Chondrocyte (in vitro differentiated cells): ENCODE measurements at regions not wholly inside any gene's neighbourhood (a gene's known extent, or its start where the extent isn't known, plus 50 kb on each side); places are given as distances from the start of the nearest gene placed in this dataset.

Experiments
- DNase-seq: peaks from one replicate; pipeline ENCODE4 v3.0.0; 2021; ENCODE audit warnings: mixed read lengths, low spot score
- H3K27ac Mint-ChIP-seq: one replicate; pipeline ENCODE4 v1.8.0; 2021; ENCODE audit warnings: mild to moderate bottlenecking, moderate library complexity, mixed read lengths; ENCODE audit not compliant: unreplicated experiment
- H3K27me3 Mint-ChIP-seq: 2 replicates; pipeline ENCODE4 v1.8.0; 2021; ENCODE audit warnings: low read depth, mixed read lengths
- H3K36me3 Mint-ChIP-seq: 2 replicates; pipeline ENCODE4 v1.8.0; 2021; ENCODE audit warnings: low read depth, mixed read lengths
- H3K4me1 Mint-ChIP-seq: 2 replicates; pipeline ENCODE4 v1.8.0; 2021; ENCODE audit warnings: low read depth, mild to moderate bottlenecking, mixed read lengths
- H3K4me3 Mint-ChIP-seq: one replicate; pipeline ENCODE4 v1.8.0; 2021; ENCODE audit warnings: mild to moderate bottlenecking, moderate library complexity, mixed read lengths; ENCODE audit not compliant: unreplicated experiment
- H3K9me3 Mint-ChIP-seq: 2 replicates; pipeline ENCODE4 v1.8.0; 2021; ENCODE audit warnings: low read depth, mixed read lengths
- TF ChIP-seq, protein P1 (sequence below): fragments of 200-600 bp; sonication (generic); IDR thresholded peaks from 2 replicates; pipeline ENCODE4 v1.5.0; 2021; ENCODE audit warnings: antibody characterized with exemption, mild to moderate bottlenecking, moderate library complexity

- Mint-ChIP-seq H3K27ac (no peak overlapping the region), H3K27me3 (peaks cover 8% of the 10 kb centered on the region), H3K4me3 (no peak overlapping the region), H3K4me1 (no peaks in the 10 kb centered on the region), H3K36me3 (no peaks in the 10 kb centered on the region), H3K9me3 (no peaks in the 10 kb centered on the region)
- TF ChIP-seq, protein P1, sequence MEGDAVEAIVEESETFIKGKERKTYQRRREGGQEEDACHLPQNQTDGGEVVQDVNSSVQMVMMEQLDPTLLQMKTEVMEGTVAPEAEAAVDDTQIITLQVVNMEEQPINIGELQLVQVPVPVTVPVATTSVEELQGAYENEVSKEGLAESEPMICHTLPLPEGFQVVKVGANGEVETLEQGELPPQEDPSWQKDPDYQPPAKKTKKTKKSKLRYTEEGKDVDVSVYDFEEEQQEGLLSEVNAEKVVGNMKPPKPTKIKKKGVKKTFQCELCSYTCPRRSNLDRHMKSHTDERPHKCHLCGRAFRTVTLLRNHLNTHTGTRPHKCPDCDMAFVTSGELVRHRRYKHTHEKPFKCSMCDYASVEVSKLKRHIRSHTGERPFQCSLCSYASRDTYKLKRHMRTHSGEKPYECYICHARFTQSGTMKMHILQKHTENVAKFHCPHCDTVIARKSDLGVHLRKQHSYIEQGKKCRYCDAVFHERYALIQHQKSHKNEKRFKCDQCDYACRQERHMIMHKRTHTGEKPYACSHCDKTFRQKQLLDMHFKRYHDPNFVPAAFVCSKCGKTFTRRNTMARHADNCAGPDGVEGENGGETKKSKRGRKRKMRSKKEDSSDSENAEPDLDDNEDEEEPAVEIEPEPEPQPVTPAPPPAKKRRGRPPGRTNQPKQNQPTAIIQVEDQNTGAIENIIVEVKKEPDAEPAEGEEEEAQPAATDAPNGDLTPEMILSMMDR = no peak
- DNase-seq = no peak
These were observed 74.6 kb upstream of the TPK1 start for GRCh38 chr7:144910411-144910810.

DNA sequence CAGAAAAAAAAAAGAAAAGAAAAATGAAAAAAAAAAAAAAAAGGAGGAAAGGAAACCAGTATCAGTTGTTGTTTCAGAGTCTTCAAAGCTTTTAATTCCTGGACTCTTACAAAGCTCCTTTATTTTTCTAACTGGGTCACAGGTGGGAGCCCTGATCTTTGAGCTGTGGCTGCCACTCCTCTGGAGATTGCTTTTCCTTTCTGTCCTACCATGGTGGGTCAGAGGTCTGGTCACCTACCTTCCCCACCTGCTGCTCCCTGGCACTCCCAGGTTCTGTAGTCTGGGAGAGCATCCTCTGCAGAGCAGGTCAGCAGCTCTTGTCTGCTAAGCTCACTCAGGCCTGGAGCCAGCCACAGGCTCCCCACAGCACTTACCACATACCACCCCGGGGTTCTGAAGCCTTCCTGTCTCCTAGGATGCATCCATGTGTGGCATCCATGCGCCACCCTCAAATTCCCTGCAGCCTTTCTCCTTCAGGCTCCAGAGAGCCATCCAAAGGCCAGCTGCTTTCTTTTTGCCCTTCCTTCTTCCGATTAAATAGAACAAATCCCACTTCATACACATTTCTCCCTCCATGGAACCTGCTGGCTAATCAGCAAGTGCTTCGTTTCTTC is 73.2 kb upstream of the TPK1 start:
- no peaks in the 10 kb centered on the region for H3K4me1 Mint-ChIP-seq
- H3K27ac Mint-ChIP-seq = no peak overlapping the region
- H3K9me3 Mint-ChIP-seq = no peaks in the 10 kb centered on the region
- H3K27me3 Mint-ChIP-seq = peaks cover 8% of the 10 kb centered on the region
- H3K4me3 Mint-ChIP-seq = no peak overlapping the region
- TF ChIP-seq, protein P1 = no peak
- no peak for DNase-seq
- no peaks in the 10 kb centered on the region for H3K36me3 Mint-ChIP-seq

- H3K36me3 Mint-ChIP-seq = no peaks in the 10 kb centered on the region
- H3K27ac Mint-ChIP-seq = no peak overlapping the region
- H3K4me3 Mint-ChIP-seq = no peak overlapping the region
- H3K4me1 Mint-ChIP-seq = no peaks in the 10 kb centered on the region
- TF ChIP-seq, protein P1 = no peak
- H3K27me3 Mint-ChIP-seq = peaks cover 8% of the 10 kb centered on the region
- no peak for DNase-seq
- H3K9me3 Mint-ChIP-seq = no peaks in the 10 kb centered on the region
These were observed 72.5 kb upstream of the TPK1 start for GRCh38 chr7:144908324-144908723.

DNA sequence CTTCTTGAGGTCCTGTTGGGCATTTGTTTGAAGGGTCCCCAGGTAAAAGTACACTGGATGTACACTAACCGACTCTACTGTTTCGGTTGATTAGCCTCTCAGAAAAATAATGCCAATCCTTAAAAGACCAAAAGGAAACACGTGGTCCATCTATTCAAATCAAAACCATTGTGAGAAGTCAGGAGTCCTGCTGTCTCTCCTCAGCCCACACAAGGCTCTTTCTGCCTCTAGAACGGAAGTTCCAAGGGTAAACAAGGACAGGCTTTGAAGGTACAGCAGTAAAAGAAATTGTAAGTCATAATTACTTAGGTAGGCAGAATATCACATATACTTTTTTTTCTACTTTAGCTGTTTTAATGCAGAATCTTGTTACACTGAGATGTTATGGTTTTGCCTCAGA is 71.7 kb upstream of the TPK1 start:
- Mint-ChIP-seq H3K36me3 (no peaks in the 10 kb centered on the region), H3K4me1 (no peaks in the 10 kb centered on the region), H3K9me3 (no peaks in the 10 kb centered on the region), H3K27me3 (peaks cover 8% of the 10 kb centered on the region), H3K4me3 (no peak overlapping the region), H3K27ac (no peak overlapping the region)
- TF ChIP-seq, protein P1 = no peak
- no peak for DNase-seq

DNA sequence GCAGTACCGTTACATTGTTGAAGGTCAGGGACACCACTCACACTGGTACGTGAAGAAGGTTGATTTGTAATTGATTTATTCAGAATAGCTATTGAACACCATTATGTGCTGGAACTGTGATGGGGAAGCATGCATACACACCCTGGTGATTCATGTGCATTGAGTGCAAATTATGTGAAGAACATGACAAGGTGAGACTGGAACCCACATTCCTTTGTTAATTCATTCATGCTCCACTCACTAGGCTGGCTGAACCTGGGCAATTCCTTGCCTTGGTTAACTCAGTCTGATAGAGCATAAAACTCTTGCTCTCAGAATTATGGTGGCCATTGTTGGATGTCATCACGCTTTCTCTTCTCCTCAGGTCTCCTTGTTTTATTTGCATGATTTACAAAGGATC is 67.3 kb upstream of the TPK1 start:
- TF ChIP-seq, protein P1 = no peak
- H3K36me3 Mint-ChIP-seq = no peaks in the 10 kb centered on the region
- H3K4me3 Mint-ChIP-seq = no peak overlapping the region
- H3K27me3 Mint-ChIP-seq = peaks cover 6% of the 10 kb centered on the region
- DNase-seq = no peak
- no peaks in the 10 kb centered on the region for H3K9me3 Mint-ChIP-seq
- no peak overlapping the region for H3K27ac Mint-ChIP-seq
- no peaks in the 10 kb centered on the region for H3K4me1 Mint-ChIP-seq
